PC-9 (cell line): ENCODE measurements at regions not wholly inside any gene's neighbourhood (a gene's known extent, or its start where the extent isn't known, plus 50 kb on each side); places are given as distances from the start of the nearest gene placed in this dataset.

ENCODE experiments used
- CTCF ChIP-seq: fragments of 200-600 bp; sonication (generic); conservative IDR thresholded peaks from 2 replicates; pipeline ENCODE4 v1.6.1; 2017; ENCODE audit warnings: mixed run types, antibody characterized with exemption, mild to moderate bottlenecking, moderate library complexity
- EZH2 ChIP-seq: fragments of 200-600 bp; sonication (generic); IDR thresholded peaks from 2 replicates; pipeline ENCODE4 v1.8.0; 2017; ENCODE audit warnings: antibody characterized with exemption, low read depth

GRCh38 chr18:51382081-51382480 is 184.6 kb upstream of the MEX3C start:
- TF ChIP-seq CTCF: no peak
- TF ChIP-seq EZH2: no peak
